ENCODE measurements at regions not wholly inside any gene's neighbourhood (a gene's known extent, or its start where the extent isn't known, plus 50 kb on each side); places are given as distances from the start of the nearest gene placed in this dataset.

DNA sequence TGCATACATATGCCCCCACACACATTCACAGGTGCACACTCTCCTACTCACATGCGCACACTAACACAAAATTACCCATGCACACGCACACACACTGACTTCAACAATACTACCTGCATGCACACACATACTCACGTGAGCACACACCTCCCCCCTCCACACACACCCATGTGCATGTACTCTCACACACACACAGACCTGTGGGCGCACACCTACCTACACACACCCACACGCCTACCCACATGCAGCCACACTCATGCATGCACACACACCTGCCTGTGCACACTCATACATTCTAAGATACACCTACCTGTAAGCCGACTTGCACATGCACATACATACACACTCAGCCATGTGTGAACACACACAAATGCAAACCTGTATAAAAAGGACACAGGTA is 97.3 kb upstream of the GSC start (continued):
- TF ChIP-seq FOXM1 (IDR thresholded peaks at IDR 0.05; ENCODE audit: low read depth, low read length) (no peak), CHD1 (IDR thresholded peaks at IDR 0.05; ENCODE audit: low read depth, low read length) (no peak)

DNA sequence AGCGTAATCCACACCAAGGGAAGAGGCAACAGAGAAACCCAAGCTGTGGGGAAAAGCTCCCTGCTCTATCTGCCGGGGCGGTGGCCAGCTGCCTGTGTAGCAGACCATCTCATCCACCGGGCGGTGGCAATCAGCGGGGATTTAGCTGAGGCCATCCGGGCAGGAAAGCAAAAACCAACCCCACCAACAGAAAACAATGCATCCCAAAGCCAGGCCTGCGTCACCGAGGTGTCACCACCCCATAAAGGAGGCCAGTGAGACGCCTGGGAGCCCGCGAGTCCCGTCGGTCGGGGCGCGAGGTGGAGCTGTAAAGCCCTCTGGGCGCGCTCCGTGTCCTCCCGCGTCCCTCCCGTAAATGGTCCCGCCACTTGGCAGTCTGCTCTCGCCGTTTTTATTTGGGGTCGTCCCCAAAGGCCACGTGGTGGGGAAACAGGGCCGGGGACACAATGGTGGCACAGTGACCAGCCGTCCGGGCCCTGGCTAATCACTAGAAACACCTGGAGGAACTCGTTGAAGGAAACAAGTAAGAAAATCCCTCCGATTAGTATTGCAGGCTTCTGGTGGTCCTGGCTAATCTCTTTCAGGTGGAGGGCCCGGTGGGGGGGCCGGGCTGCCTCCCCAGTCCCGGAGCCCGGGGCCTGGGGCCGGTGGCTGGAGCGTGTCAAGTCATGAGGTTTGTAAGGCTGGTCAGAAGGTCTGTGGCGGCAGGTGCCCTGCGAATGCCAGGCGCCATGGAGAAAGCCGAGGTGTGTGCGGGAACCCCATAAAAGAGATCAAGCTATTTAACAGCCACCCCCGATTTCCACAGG is 94.7 kb upstream of the GSC start:
- SMC1A ChIA-PET (ENCODE audit: uncharacterized antibody, unreplicated experiment): no interaction called here

More for the DNA sequence above, 94.7 kb upstream of the GSC start:
- DNase-seq (ENCODE audit: low read depth, low spot score) (no peak), ATAC-seq (no peak), FAIRE-seq (no peak)
- TF ChIP-seq, protein P1, sequence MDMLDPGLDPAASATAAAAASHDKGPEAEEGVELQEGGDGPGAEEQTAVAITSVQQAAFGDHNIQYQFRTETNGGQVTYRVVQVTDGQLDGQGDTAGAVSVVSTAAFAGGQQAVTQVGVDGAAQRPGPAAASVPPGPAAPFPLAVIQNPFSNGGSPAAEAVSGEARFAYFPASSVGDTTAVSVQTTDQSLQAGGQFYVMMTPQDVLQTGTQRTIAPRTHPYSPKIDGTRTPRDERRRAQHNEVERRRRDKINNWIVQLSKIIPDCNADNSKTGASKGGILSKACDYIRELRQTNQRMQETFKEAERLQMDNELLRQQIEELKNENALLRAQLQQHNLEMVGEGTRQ (IDR thresholded peaks at IDR 0.05; ENCODE audit: borderline replicate concordance, low read depth, low read length): no peak
- TF ChIP-seq, protein P2, sequence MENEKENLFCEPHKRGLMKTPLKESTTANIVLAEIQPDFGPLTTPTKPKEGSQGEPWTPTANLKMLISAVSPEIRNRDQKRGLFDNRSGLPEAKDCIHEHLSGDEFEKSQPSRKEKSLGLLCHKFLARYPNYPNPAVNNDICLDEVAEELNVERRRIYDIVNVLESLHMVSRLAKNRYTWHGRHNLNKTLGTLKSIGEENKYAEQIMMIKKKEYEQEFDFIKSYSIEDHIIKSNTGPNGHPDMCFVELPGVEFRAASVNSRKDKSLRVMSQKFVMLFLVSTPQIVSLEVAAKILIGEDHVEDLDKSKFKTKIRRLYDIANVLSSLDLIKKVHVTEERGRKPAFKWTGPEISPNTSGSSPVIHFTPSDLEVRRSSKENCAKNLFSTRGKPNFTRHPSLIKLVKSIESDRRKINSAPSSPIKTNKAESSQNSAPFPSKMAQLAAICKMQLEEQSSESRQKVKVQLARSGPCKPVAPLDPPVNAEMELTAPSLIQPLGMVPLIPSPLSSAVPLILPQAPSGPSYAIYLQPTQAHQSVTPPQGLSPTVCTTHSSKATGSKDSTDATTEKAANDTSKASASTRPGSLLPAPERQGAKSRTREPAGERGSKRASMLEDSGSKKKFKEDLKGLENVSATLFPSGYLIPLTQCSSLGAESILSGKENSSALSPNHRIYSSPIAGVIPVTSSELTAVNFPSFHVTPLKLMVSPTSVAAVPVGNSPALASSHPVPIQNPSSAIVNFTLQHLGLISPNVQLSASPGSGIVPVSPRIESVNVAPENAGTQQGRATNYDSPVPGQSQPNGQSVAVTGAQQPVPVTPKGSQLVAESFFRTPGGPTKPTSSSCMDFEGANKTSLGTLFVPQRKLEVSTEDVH (IDR thresholded peaks at IDR 0.05; ENCODE audit: low read depth, partially characterized antibody): no peak
- TF ChIP-seq, protein P3, sequence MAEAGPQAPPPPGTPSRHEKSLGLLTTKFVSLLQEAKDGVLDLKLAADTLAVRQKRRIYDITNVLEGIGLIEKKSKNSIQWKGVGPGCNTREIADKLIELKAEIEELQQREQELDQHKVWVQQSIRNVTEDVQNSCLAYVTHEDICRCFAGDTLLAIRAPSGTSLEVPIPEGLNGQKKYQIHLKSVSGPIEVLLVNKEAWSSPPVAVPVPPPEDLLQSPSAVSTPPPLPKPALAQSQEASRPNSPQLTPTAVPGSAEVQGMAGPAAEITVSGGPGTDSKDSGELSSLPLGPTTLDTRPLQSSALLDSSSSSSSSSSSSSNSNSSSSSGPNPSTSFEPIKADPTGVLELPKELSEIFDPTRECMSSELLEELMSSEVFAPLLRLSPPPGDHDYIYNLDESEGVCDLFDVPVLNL (IDR thresholded peaks at IDR 0.05; ENCODE audit: low read depth, low read length): no peak
- TF ChIP-seq CHD2 (IDR thresholded peaks at IDR 0.05; ENCODE audit: borderline replicate concordance, low read depth, low read length): no peak
- no peak for TF ChIP-seq DPF2 (IDR thresholded peaks at IDR 0.05)
- no peak for TF ChIP-seq SPI1 (IDR thresholded peaks at IDR 0.05; ENCODE audit: borderline replicate concordance, insufficient read depth, low read depth, low read length)
- TF ChIP-seq WRNIP1 (IDR thresholded peaks at IDR 0.05; ENCODE audit: borderline replicate concordance, low read depth, low read length): no peak
- TF ChIP-seq TCF7 (IDR thresholded peaks at IDR 0.05; ENCODE audit: borderline replicate concordance): no peak
- TF ChIP-seq CHD4 (IDR thresholded peaks at IDR 0.05): no peak
- TF ChIP-seq POU2F2 (IDR thresholded peaks at IDR 0.05; ENCODE audit: borderline replicate concordance, low read depth, low read length): no peak
- no peak for TF ChIP-seq PAX8 (IDR thresholded peaks at IDR 0.05)
- no peaks in the 10 kb centered on the region for H3K4me1 ChIP-seq (ENCODE audit: control insufficient read depth, insufficient read depth, low read length)
- H4K20me1 ChIP-seq (ENCODE audit: control insufficient read depth, insufficient read depth): no peaks in the 10 kb centered on the region
- no peaks in the 10 kb centered on the region for H3K36me3 ChIP-seq (ENCODE audit: control insufficient read depth in 2 of 2, insufficient read depth in 2 of 2, low read length in 1 of 2)
- H3K9me3 ChIP-seq (replicated peaks; ENCODE audit: control insufficient read depth, insufficient read depth, low read length): no peaks in the 10 kb centered on the region
- peaks cover 0 to 4% of the 10 kb centered on the region in 2 experiments; a peak in 3 of 4 replicates for H3K27me3 ChIP-seq (replicated peaks in 1 of 2; ENCODE audit: control insufficient read depth in 2 of 2, insufficient read depth in 2 of 2, low read length in 1 of 2)
- no peak overlapping the region for H2AFZ ChIP-seq (ENCODE audit: control insufficient read depth, low read depth, low read length)
- CTCF ChIA-PET: interaction anchor here (0.6 kb wide), 1 partner anchor 323 kb away, joined by 4 read pairs; no protein-coding TSS in a partner anchor
- no TSS peak for BruUV-seq (replicated peaks)
- WGBS (ENCODE audit: insufficient coverage, insufficient replicate concordance, low lambda C conversion rate, missing lambda C conversion rate): 21% methylated on average over 37 of the region's 45 CpGs
- H3K4me3 ChIP-seq: no peak overlapping the region
- no peak overlapping the region for H3K27ac ChIP-seq (ENCODE audit: control insufficient read depth, insufficient read depth)
- no peaks in the 10 kb centered on the region for H3K79me2 ChIP-seq (ENCODE audit: control insufficient read depth, insufficient read depth, low read length)
- RAD21 ChIA-PET (ENCODE audit: unreplicated experiment): no interaction called here
- no peak overlapping the region for H3K4me2 ChIP-seq (ENCODE audit: control insufficient read depth, insufficient read depth)
- H3K9ac ChIP-seq (ENCODE audit: control insufficient read depth, insufficient read depth, low read length): no peak overlapping the region
- intact Hi-C loops (cut with micrococcal nuclease; ENCODE audit: unreplicated experiment) (no loop called here), in situ Hi-C loops (cut with MboI) (no loop called here)
- POLR2A ChIA-PET: no interaction called here

Measured in GM12878 (cell line).